ENCODE measurements at regions not wholly inside any gene's neighbourhood (a gene's known extent, or its start where the extent isn't known, plus 50 kb on each side); places are given as distances from the start of the nearest gene placed in this dataset.
"Not testable (repeated sequence)": the region's sequence is repeated elsewhere in the genome, so short reads cannot be mapped to it uniquely, and the experiment has no call there.

- no peak for DNase-seq (ENCODE audit: low read depth in 2 of 2)
Measured at GRCh38 chr1:222416001-222416791, 131.7 kb downstream of the HHIPL2 start.

- no peak for DNase-seq (ENCODE audit: low read depth in 2 of 2)
Measured at GRCh38 chr1:222415441-222415840, 132.5 kb downstream of the HHIPL2 start.

DNA sequence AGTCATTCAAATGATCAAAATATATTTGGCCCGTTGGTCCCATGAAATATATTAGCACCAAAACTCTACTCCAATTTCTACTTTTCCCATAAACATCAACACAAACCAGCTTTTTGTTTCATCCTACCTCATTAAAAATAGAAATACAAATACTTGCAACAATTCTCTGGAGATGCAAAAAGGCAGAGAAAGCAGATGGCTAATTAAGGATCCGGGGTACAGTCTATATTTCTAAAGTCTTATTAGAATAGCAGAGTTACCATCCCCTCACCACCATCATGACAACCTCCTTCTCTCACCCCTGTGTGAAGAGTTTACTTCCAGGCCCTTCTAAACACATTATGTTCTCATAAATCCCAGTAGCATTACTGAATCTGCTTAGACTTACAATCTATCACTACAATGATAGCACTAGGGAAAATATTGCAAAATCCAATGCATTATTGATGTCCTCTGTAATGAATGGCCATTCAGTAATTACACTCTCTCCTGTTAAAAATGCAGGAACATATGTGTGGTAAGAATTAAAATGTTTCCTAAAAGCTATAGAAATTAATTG is 133.8 kb downstream of the HHIPL2 start:
- no peak for DNase-seq (ENCODE audit: low read depth in 2 of 2)

DNA sequence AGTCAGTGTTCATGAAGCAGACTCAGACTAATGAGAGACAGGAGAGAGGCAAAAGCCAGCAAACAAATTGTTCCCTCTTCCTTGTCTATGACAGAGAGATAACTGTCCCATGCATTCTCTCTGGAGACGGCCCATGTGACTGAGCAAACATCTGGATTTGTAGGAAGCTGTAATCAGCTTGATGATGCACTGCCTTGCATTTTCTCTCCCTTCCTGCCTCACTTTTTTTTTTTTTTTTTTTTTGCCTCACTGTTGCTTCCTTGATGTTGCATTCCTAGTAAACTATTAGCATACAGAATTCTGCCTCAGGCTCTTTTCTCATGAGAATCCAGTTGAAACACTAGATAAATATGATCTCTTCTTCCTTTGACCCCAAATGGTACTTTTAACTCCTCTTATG is 134.5 kb downstream of the HHIPL2 start:
- no peak for DNase-seq (ENCODE audit: low read depth in 2 of 2)

DNA sequence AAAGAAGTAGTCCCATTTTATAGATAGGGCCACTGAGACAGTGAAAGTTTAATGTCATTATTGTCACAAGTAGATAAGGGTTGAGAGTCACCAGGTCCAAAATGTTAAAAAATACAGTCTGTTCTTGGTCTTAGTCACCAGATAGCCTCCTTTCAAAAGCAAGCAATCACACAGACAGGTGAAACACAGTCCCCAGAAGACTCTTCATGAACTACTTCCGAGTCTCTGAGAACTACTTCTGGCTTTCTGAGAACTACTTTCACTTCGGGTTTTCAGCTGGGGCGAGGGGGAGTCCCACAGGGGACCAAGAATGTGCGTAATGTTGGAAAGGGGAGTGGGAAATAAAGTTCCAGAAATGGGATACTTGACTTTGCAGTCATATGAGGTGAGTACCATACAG is 143.2 kb downstream of the HHIPL2 start:
- DNase-seq (ENCODE audit: low read depth in 2 of 2): no peak

DNA sequence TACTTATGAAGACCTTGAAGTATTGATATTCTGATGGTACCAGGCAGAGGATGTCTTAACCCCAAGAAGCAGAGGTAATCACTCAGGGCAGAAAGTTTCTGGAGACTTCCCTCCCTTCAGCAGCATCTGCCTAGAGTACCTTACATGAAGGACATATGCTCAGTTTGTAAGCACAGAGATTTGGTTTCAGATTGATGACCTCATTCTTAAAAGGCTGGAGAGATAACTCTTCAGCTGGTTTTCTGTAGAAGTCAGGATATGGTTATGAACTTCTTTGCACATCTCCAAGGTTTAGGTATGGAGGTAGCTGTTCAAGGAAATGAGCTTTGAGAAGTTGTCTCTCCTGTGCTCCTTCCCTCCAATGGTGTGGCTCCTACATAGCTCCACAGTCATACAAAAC is 148.7 kb downstream of the HHIPL2 start:
- DNase-seq (ENCODE audit: low read depth in 2 of 2): no peak

GRCh38 chr1:222394224-222394623 is 153.7 kb downstream of the HHIPL2 start:
- no peak for DNase-seq (ENCODE audit: low read depth in 2 of 2)

- no peak for DNase-seq (ENCODE audit: low read depth in 2 of 2)
Measured at GRCh38 chr1:222392556-222392955, 155.3 kb downstream of the HHIPL2 start.

- no peak for DNase-seq (ENCODE audit: low read depth in 2 of 2)
Measured at GRCh38 chr1:222390181-222390580, 157.7 kb downstream of the HHIPL2 start.

DNA sequence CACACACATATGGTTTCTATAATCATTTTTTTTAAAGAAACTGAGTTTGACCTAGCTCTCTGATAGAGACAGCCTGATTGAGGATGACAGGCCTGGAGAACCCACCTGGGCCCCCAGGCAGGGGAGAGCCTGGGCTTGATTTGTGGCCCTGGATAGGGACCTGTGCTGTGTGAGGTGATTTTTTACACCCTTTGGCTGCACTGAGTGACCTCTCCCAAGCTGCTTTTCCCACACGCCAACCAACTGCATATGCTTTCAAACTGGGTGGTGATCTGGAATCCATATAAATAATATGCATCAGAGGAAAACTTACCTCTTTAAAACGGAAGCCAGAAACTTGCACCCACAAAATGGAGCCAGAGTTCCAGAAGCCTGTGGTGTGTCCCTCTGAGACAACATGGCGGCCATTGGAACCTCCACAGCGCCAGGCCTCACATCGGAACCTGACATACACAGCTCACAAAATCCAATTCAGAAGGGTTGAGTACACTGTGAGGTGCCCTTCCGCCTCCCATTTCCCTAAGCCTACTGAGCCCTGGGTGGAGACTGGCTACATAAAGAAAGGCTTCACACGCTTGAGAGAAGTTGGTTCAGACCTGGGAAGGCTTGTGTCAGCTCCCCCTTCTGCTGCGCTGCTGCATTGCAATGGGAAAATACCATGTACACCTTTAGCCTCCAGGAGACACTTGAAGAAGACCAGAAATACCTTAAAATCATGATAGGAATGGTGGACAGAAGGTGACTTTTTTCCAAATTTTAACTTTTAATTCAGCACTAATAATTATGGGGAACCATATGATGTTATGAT is 160.7 kb downstream of the HHIPL2 start:
- no peak for DNase-seq (ENCODE audit: low read depth in 2 of 2)

GRCh38 chr1:222385955-222386354 is 161.9 kb downstream of the HHIPL2 start:
- DNase-seq (ENCODE audit: low read depth in 2 of 2): no peak

DNA sequence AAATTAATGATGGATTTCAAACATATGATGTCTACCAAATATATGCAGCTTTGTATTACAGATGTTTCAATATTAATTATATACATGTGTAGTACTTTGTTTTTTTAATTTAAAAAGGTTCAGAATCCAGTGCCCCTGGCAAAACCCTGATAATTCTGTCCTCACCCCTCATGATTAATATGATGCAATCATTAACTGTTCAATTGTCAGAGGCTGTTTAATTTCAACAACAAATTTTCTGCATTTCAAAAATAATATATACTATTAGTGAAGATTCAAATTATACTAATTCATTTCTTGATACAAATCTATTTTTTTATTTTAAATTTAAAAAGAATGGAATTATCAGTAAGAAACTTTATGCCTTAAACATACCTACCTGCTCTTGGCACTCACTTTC is 162.6 kb downstream of the HHIPL2 start:
- no peak for DNase-seq (ENCODE audit: low read depth in 2 of 2)

DNA sequence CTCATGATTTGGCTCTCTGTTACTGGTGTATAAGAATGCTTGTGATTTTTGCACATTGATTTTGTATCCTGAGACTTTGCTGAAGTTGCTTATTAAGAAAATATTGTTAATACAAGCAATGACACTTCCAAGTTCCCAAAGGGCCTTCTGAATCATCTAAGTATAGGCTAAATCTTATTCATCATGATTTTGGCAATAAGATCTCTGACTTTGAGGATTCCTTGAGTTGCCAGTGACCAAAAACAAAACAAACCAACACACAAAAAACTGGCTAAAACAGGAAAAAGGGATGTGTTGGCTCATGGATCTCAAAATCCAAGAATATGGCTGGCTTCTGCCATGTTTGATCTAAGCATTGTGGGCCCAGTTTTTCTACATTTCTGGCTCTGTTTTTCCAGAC is 163.4 kb downstream of the HHIPL2 start:
- DNase-seq (ENCODE audit: low read depth in 2 of 2): no peak

DNA sequence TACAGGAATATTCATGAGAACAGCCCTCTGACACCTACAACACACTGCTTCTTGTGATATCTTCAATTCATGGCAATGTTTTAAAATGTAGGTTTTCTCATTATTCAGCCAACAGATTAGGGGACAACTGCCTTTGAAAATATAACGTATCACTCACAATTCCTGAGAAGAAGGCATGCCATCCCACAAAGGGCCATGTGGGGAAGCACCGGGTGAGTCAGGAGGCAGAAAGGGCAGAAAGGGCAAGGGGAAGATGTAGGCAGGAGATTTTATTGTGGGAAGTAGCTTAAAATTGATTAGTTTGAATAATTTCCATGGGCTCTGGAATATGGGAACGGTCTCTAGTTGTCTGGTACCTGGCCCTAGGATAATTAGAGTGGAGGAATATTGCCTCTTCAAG is 165.7 kb downstream of the HHIPL2 start:
- no peak for DNase-seq (ENCODE audit: low read depth in 2 of 2)

DNA sequence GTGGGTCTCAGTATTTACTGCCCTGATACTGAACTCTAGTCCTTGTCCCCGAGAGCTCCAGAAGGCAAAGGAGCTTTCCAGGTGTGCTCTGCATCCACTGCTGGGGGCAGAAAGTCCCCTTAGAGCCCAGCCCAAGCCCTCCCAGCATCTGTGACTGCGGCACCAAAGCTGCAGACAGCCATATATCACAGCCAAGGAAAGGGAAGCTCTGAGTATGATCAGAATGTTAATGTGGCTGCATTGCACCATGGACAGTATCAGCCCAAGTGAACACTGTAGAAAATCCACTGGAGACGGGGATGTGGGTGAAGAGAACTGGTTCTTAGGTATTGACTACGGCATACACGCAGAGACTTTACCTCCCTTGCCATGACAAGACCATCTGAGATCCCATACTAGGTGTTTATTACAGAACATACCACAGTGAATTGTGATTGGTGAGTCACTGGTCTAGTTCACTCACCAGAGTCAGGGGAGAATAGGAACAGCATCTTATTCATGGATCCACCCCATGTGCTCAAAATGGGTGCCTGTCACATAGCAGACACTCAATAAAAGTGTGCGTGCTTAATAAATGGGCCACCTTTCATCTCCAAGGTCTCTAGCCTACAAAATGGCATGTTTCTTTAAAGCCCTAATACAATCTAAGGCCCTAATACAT is 170.3 kb downstream of the HHIPL2 start:
- no peak for DNase-seq (ENCODE audit: low read depth in 2 of 2)

DNA sequence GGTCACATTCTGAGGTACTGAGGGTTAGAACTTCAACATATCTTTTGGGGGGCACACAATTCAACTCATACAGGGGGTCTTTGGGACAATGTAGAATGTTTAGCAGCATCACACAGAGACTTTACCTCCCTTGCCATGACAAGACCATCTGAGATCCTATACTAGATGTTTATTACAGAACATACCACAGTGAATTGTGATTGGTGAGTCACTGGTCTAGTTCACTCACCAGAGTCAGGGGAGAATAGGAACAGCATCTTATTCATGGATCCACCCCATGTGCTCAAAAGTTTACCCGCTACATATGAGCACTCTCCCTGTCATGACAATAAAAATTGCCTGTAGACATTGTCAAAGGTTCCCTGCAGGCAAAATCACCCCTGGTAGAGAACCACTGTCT is 171.1 kb downstream of the HHIPL2 start:
- not testable (repeated sequence) for DNase-seq (ENCODE audit: low read depth in 2 of 2)

- DNase-seq (ENCODE audit: low read depth in 2 of 2): no peak
Measured at GRCh38 chr1:222375701-222376100, 172.2 kb downstream of the HHIPL2 start.

DNA sequence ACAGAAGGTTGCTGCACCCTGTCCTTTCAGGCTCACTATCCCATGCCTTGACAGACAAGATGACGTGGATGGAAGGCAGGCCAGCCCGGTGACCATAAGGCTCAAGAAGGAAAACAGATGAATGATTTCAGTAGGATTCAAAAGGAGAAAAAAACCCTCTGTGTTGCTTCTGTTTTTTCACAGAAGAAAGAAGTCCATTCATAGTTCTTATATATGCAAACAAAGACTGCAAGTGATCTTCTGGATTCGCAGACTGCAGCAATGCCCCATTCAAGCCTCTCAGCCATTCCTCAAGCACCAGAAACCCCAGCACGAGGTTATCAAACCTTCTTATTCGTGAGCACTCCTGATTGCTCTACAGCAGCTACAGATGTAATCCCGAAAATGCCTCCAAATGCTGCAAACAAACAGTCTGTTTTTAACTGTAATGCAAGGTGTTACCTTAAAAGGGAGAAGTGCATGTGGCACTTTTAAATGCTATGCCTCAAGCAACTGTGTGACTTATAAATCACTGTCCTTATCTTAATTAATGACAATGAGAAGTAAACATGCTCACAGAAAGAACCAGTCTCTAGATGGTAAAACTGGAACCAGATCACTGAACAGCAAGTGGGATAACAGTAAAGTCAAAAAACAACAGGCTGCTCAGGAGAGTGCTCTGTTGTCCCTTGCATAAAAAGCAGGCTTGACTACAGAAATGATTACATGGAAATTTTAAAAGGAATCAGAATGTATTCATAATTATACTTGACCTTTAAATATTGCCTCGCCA is 173.9 kb downstream of the HHIPL2 start:
- DNase-seq (ENCODE audit: low read depth in 2 of 2): no peak

GRCh38 chr1:222373216-222373615 is 174.7 kb downstream of the HHIPL2 start:
- DNase-seq (ENCODE audit: low read depth in 2 of 2): no peak

DNA sequence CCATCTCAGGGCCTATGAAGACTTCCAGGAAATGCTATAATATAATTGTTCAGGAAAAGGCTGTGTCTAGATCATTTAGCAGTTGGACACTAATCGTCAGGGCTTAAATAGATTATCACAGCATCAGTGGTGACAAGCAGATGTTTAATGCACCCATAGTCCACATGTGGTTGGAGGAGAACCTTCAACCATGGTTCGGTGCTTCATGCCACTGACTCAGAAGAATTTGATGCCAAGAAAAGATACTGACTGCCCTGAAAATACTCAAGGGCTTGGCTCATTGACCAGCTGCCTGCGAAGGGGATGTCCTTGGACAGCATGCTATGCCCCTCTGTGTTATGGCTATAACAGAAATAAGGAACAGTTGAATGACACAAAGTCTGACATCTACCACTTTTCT is 175.7 kb downstream of the HHIPL2 start:
- DNase-seq (ENCODE audit: low read depth in 2 of 2): no peak

GRCh38 chr1:222370913-222371675 is 176.8 kb downstream of the HHIPL2 start:
- peak; percentile 97 for DNase-seq (ENCODE audit: low read depth in 2 of 2)

Data from fibroblast of skin of left quadriceps (primary cell).